ENCODE measurements at regions not wholly inside any gene's neighbourhood (a gene's known extent, or its start where the extent isn't known, plus 50 kb on each side); places are given as distances from the start of the nearest gene placed in this dataset.
"Not testable (repeated sequence)": the region's sequence is repeated elsewhere in the genome, so short reads cannot be mapped to it uniquely, and the experiment has no call there.

- no peak for DNase-seq
Measured at GRCh38 chr6:33895988-33896387, 92.2 kb upstream of the MLN start.

- DNase-seq = no peak
Measured at GRCh38 chr6:33895296-33895695, 91.5 kb upstream of the MLN start.

- DNase-seq = no peak
Measured at GRCh38 chr6:33894438-33894837, 90.6 kb upstream of the MLN start.

GRCh38 chr6:33892581-33893346, 89.0 kb upstream of the MLN start:
- DNase-seq = no peak

- no peak for DNase-seq
Measured at GRCh38 chr6:33888664-33889200, 84.9 kb upstream of the MLN start.

- DNase-seq = no peak
Measured at GRCh38 chr6:33888183-33888582, 84.4 kb upstream of the MLN start.

- DNase-seq = no peak
Measured at GRCh38 chr6:33886673-33887144, 82.9 kb upstream of the MLN start.

- DNase-seq = no peak
Measured at GRCh38 chr6:33885132-33886057, 81.6 kb upstream of the MLN start.

GRCh38 chr6:33883621-33884020, 79.8 kb upstream of the MLN start:
- not testable (repeated sequence) for DNase-seq

- DNase-seq = no peak
Measured at GRCh38 chr6:33882154-33882553, 78.4 kb upstream of the MLN start.

GRCh38 chr6:33880766-33881165, 77.0 kb upstream of the MLN start:
- DNase-seq = no peak

GRCh38 chr6:33880104-33880678, 76.4 kb upstream of the MLN start:
- no peak for DNase-seq

- DNase-seq = no peak
Measured at GRCh38 chr6:33878562-33878961, 74.8 kb upstream of the MLN start.

GRCh38 chr6:33877982-33878535, 74.3 kb upstream of the MLN start:
- DNase-seq = no peak

- no peak for DNase-seq
Measured at GRCh38 chr6:33875696-33876095, 71.9 kb upstream of the MLN start.

GRCh38 chr6:33875141-33875581, 71.4 kb upstream of the MLN start:
- DNase-seq = no peak

- DNase-seq = no peak
Measured at GRCh38 chr6:33874136-33874760, 70.4 kb upstream of the MLN start.

- DNase-seq = no peak
Measured at GRCh38 chr6:33872761-33873160, 69.0 kb upstream of the MLN start.

GRCh38 chr6:33869826-33870423, 66.1 kb upstream of the MLN start:
- DNase-seq = no peak

- no peak for DNase-seq
Measured at GRCh38 chr6:33869121-33869520, 65.3 kb upstream of the MLN start.

GRCh38 chr6:33868141-33868540, 64.3 kb upstream of the MLN start:
- no peak for DNase-seq
